ENCODE measurements at regions not wholly inside any gene's neighbourhood (a gene's known extent, or its start where the extent isn't known, plus 50 kb on each side); places are given as distances from the start of the nearest gene placed in this dataset.

- Mint-ChIP-seq H3K36me3 (no peaks in the 10 kb centered on the region), H3K4me3 (no peak overlapping the region), H3K4me1 (peaks cover 3% of the 10 kb centered on the region), H3K27me3 (ENCODE audit: insufficient read depth, low read depth) (peaks cover 2% of the 10 kb centered on the region), H3K27ac (no peak overlapping the region), H3K9me3 (no peaks in the 10 kb centered on the region)
- Histone ChIP-seq H2AFZ (replicated peaks) (no peak overlapping the region), H4K20me1 (ENCODE audit: low read depth) (no peaks in the 10 kb centered on the region), H3F3A (ENCODE audit: low read depth) (no peaks in the 10 kb centered on the region), H3K9me3 (ENCODE audit: low read depth) (no peaks in the 10 kb centered on the region), H3K4me2 (no peak overlapping the region), H3K9ac (no peak overlapping the region), H3K4me3 (no peak overlapping the region), H3K4me1 (no peaks in the 10 kb centered on the region), H3K79me2 (ENCODE audit: low read depth) (no peaks in the 10 kb centered on the region), H3K36me3 (no peaks in the 10 kb centered on the region), H3K27ac (no peak overlapping the region), H3K27me3 (no peaks in the 10 kb centered on the region)
- no peak for DNase-seq (ENCODE audit: low spot score)
- TF ChIP-seq, protein P1, sequence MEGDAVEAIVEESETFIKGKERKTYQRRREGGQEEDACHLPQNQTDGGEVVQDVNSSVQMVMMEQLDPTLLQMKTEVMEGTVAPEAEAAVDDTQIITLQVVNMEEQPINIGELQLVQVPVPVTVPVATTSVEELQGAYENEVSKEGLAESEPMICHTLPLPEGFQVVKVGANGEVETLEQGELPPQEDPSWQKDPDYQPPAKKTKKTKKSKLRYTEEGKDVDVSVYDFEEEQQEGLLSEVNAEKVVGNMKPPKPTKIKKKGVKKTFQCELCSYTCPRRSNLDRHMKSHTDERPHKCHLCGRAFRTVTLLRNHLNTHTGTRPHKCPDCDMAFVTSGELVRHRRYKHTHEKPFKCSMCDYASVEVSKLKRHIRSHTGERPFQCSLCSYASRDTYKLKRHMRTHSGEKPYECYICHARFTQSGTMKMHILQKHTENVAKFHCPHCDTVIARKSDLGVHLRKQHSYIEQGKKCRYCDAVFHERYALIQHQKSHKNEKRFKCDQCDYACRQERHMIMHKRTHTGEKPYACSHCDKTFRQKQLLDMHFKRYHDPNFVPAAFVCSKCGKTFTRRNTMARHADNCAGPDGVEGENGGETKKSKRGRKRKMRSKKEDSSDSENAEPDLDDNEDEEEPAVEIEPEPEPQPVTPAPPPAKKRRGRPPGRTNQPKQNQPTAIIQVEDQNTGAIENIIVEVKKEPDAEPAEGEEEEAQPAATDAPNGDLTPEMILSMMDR (IDR thresholded peaks at IDR 0.05), result no peak
- no peak for TF ChIP-seq EZH2 (IDR thresholded peaks at IDR 0.05)
- TF ChIP-seq EZH2phosphoT487 (IDR thresholded peaks at IDR 0.05), result no peak
Observed at GRCh38 chrX:10795721-10796120, 175.3 kb upstream of the MID1 start.

DNA sequence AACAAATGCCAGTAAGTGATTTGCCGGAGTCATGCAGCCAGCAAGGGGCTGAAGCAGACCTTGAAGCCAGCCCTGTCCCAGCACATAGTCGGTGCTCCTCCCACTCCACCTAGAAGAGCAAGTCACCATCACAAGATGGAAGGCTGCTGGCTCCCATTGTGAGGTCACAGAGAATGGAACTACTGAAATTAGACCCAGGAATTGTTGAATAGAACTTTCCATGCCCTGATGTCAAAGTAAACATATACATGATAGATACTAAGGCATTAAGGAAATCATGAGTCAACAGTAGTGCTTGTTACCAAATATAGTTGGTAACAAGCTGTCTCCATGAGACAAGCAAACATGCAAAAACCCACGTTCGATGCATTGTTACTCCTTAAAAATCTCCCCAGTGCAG lies 177.1 kb upstream of the MID1 start:
- Histone ChIP-seq H3K4me1 (no peaks in the 10 kb centered on the region), H3K9me3 (ENCODE audit: low read depth) (peaks cover 4% of the 10 kb centered on the region), H3F3A (ENCODE audit: low read depth) (no peaks in the 10 kb centered on the region), H2AFZ (replicated peaks) (no peak overlapping the region), H4K20me1 (ENCODE audit: low read depth) (no peaks in the 10 kb centered on the region), H3K27me3 (no peaks in the 10 kb centered on the region), H3K9ac (no peak overlapping the region), H3K27ac (no peak overlapping the region), H3K79me2 (ENCODE audit: low read depth) (no peaks in the 10 kb centered on the region), H3K4me3 (no peak overlapping the region), H3K36me3 (no peaks in the 10 kb centered on the region), H3K4me2 (no peak overlapping the region)
- peaks cover 5% of the 10 kb centered on the region for H3K27me3 Mint-ChIP-seq (ENCODE audit: insufficient read depth, low read depth)
- DNase-seq (ENCODE audit: low spot score), result no peak
- H3K4me3 Mint-ChIP-seq, result no peak overlapping the region
- no peak overlapping the region for H3K27ac Mint-ChIP-seq
- no peaks in the 10 kb centered on the region for H3K36me3 Mint-ChIP-seq
- no peaks in the 10 kb centered on the region for H3K9me3 Mint-ChIP-seq
- TF ChIP-seq EZH2phosphoT487 (IDR thresholded peaks at IDR 0.05) (no peak), EZH2 (IDR thresholded peaks at IDR 0.05) (no peak)
- TF ChIP-seq, protein P1 (IDR thresholded peaks at IDR 0.05), result no peak
- H3K4me1 Mint-ChIP-seq, result peaks cover 3% of the 10 kb centered on the region

DNA sequence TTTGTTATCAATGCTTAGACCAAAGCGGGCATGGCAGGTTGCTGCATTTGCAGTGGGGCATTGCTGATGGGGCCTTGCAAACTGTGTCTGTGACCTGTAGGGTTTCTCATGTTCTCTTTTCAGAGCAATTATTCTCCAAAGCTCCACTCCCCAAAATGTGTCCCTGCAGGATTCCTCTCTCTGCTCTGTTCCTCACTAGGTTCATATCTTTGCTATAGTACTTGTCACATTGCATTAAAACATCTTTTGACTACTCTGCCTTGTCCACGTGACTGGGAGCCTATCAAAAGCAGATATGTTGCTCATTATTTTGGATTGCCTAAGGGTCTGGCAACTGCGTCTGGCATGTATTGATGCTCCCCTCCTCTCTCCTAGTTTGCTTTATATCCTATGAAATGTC lies 177.7 kb upstream of the MID1 start:
- H3K36me3 ChIP-seq, result no peaks in the 10 kb centered on the region
- Mint-ChIP-seq H3K36me3 (no peaks in the 10 kb centered on the region), H3K4me3 (no peak overlapping the region), H3K4me1 (no peaks in the 10 kb centered on the region), H3K27ac (no peak overlapping the region), H3K9me3 (no peaks in the 10 kb centered on the region), H3K27me3 (ENCODE audit: insufficient read depth, low read depth) (peaks cover 5% of the 10 kb centered on the region)
- DNase-seq (ENCODE audit: low spot score), result no peak
- H3K27ac ChIP-seq, result no peak overlapping the region
- no peaks in the 10 kb centered on the region for H4K20me1 ChIP-seq (ENCODE audit: low read depth)
- H3K4me1 ChIP-seq, result no peaks in the 10 kb centered on the region
- no peak overlapping the region for H3K4me2 ChIP-seq
- no peaks in the 10 kb centered on the region for H3K27me3 ChIP-seq
- no peaks in the 10 kb centered on the region for H3K79me2 ChIP-seq (ENCODE audit: low read depth)
- H2AFZ ChIP-seq (replicated peaks), result no peak overlapping the region
- TF ChIP-seq, protein P1 (IDR thresholded peaks at IDR 0.05), result no peak
- no peak for TF ChIP-seq EZH2phosphoT487 (IDR thresholded peaks at IDR 0.05)
- TF ChIP-seq EZH2 (IDR thresholded peaks at IDR 0.05), result no peak
- H3K9ac ChIP-seq, result no peak overlapping the region
- H3K9me3 ChIP-seq (ENCODE audit: low read depth), result peaks cover 7% of the 10 kb centered on the region
- no peaks in the 10 kb centered on the region for H3F3A ChIP-seq (ENCODE audit: low read depth)
- H3K4me3 ChIP-seq, result no peak overlapping the region

All from neural progenitor cell (in vitro differentiated cells).